Ovary (tissue), 3 donors: ENCODE measurements at regions not wholly inside any gene's neighbourhood (a gene's known extent, or its start where the extent isn't known, plus 50 kb on each side); places are given as distances from the start of the nearest gene placed in this dataset.

ENCODE experiments used
- EP300 ChIP-seq: sonication (generic); formaldehyde crosslinking; IDR thresholded peaks from one replicate; pipeline ENCODE4 v1.6.1; 2017; ENCODE audit warnings: antibody characterized with exemption
- TF ChIP-seq, protein P1 (sequence below), 3 donors: fragments of 450-650 bp in 2 of 3; fragments of 200-600 bp in 1 of 3; IDR thresholded peaks; one replicate each; pipeline versions ENCODE4 v1.5.1 to v1.8.0; 2016 to 2022; ENCODE audit warnings: antibody characterized with exemption in 3 of 3, mild to moderate bottlenecking in 1 of 3
- donor health status: DM: no; HTN: no; CAD: no.

DNA sequence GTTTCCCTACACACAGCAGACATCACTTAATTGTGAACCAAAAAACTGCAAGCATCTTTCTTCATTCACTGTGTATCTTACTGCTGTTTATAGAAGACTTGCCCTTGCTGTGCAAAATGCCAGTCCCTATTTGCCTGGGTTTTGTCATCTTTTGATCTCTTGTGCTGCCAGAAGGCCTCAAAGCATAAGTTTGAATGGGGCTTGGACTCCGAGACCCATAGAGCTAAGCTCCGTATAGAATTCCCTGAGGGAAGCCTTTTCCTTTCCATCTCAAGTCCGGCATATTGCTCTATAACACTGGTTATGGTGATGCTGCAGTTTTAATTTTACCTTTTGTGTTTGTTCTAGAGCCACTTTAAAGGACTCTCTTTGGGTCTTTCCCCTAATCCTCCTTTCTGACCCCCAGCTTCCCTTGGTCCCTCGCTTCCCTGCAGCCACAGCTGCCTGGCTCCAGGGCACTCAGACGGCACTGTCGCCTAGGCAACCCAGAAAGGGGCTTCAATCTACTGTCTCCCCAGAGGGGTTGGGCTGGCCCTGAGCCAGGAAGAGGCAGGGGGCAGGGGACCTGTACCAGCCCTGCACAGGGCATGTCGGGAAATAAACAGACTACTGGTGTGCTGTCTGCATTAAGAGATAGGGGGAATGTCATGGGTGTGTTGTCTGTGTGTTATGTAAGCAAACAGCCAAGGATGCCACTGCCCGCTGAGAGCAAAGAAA is 73.4 kb upstream of the MELK start:
- no peak for TF ChIP-seq EP300
- TF ChIP-seq, protein P1, sequence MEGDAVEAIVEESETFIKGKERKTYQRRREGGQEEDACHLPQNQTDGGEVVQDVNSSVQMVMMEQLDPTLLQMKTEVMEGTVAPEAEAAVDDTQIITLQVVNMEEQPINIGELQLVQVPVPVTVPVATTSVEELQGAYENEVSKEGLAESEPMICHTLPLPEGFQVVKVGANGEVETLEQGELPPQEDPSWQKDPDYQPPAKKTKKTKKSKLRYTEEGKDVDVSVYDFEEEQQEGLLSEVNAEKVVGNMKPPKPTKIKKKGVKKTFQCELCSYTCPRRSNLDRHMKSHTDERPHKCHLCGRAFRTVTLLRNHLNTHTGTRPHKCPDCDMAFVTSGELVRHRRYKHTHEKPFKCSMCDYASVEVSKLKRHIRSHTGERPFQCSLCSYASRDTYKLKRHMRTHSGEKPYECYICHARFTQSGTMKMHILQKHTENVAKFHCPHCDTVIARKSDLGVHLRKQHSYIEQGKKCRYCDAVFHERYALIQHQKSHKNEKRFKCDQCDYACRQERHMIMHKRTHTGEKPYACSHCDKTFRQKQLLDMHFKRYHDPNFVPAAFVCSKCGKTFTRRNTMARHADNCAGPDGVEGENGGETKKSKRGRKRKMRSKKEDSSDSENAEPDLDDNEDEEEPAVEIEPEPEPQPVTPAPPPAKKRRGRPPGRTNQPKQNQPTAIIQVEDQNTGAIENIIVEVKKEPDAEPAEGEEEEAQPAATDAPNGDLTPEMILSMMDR (IDR thresholded peaks at IDR 0.05) = no peak
